Sigmoid colon (tissue), 6 donors: ENCODE measurements at regions not wholly inside any gene's neighbourhood (a gene's known extent, or its start where the extent isn't known, plus 50 kb on each side); places are given as distances from the start of the nearest gene placed in this dataset.

Experiments
- DNase-seq: peaks from one replicate; pipeline ENCODE4 v3.0.0-alpha.2; 2019
- H3K27ac ChIP-seq, 4 donors: fragments of 200-600 bp; sonication (generic); one replicate each; pipeline ENCODE4 v1.5.1; 2016 to 2019; ENCODE audit warnings: mild to moderate bottlenecking in 1 of 4
- H3K27me3 ChIP-seq, 3 donors: fragments of 200-600 bp; sonication (generic); one replicate each; pipeline ENCODE4 v1.5.1; 2019; ENCODE audit warnings: mild to moderate bottlenecking in 1 of 3
- H3K36me3 ChIP-seq, 4 donors: fragments of 200-600 bp; sonication (generic); one replicate each; pipeline ENCODE4 v1.5.1; 2016 to 2019
- H3K4me1 ChIP-seq, 4 donors: fragments of 200-600 bp; sonication (generic); one replicate each; pipeline ENCODE4 v1.5.1; 2017 to 2019
- H3K4me3 ChIP-seq, 4 donors: fragments of 200-600 bp; sonication (generic); one replicate each; pipeline ENCODE4 v1.5.1; 2017 to 2019; ENCODE audit warnings: mild to moderate bottlenecking in 2 of 4, moderate library complexity in 1 of 4
- H3K9me3 ChIP-seq, 4 donors: fragments of 200-600 bp in 3 of 4; sonication (generic) in 3 of 4; one replicate each; pipeline versions ENCODE4 v1.5.1 to v1.6.1; 2013 to 2019
- EP300 ChIP-seq, 4 donors: sonication (generic); formaldehyde crosslinking; IDR thresholded peaks; one replicate each; pipeline ENCODE4 v1.6.1; 2017; ENCODE audit warnings: antibody characterized with exemption in 4 of 4
- POLR2A ChIP-seq, 2 donors: fragments of 450-650 bp; IDR thresholded peaks; one replicate each; pipeline ENCODE4 v1.6.1; 2016; ENCODE audit warnings: antibody characterized with exemption in 2 of 2, mild to moderate bottlenecking in 2 of 2, moderate library complexity in 2 of 2
- POLR2AphosphoS5 ChIP-seq, 4 donors: sonication (generic); formaldehyde crosslinking; IDR thresholded peaks; one replicate each; pipeline ENCODE4 v1.6.1; 2017; ENCODE audit warnings: antibody characterized with exemption in 4 of 4
- WGBS, 2 donors: extraction: QIAGEN DNeasy Blood & Tissue Kit; methylation state at CpG; one replicate each; pipeline ENCODE4 v1.1.7; 2013; 5-methylcytosine and 5-hydroxymethylcytosine counted together
- intact Hi-C: fragments of 100-400 bp; cut with DNase I; formaldehyde crosslinking; loops from one replicate; pipeline ENCODE4 v1.15.1; 2023
- TF ChIP-seq, protein P1 (sequence below), 4 experiments: fragments of 450-650 bp in 3 of 4; fragments of 200-600 bp in 1 of 4; IDR thresholded peaks; one replicate each; pipeline ENCODE4 v1.5.1; 2016 to 2019; ENCODE audit warnings: antibody characterized with exemption in 4 of 4, mild to moderate bottlenecking in 3 of 4, moderate library complexity in 2 of 4
- donor health status: healthy with polysubstance abuse.
- donor health status: healthy.

DNA sequence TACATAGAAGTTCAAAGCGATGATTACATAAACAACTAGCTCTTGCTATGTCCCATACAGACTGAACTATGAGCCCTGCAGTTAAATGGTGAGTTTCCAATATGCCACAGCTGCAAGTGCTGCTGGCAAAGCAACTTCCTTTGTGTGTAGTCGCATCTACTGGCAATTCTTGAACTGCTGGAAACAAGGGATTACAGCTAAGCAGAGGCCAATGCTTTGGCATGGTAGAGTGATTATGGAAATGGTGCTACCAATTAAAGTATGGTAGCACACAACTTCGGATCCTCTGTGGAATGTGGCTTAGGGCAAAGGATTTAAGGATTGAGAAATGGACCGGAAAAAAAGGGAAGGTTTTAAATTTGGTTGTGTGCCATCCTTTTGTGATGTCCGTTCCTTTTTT lies 856.6 kb downstream of the MAT2B start:
- peaks cover 0 to 10% (median 8%) of the 10 kb centered on the region in 4 donors for H3K4me1 ChIP-seq
- no peaks in the 10 kb centered on the region for H3K9me3 ChIP-seq
- 81 to 83% methylated on average over 5 of the region's 5 CpGs for WGBS, 2 donors
- H3K27ac ChIP-seq = no peak overlapping the region
- no peak for DNase-seq
- H3K27me3 ChIP-seq = no peaks in the 10 kb centered on the region
- TF ChIP-seq POLR2A (IDR thresholded peaks at IDR 0.05) (no peak), POLR2AphosphoS5 (IDR thresholded peaks at IDR 0.05) (no peak), EP300 (IDR thresholded peaks at IDR 0.05) (no peak)
- TF ChIP-seq, protein P1, sequence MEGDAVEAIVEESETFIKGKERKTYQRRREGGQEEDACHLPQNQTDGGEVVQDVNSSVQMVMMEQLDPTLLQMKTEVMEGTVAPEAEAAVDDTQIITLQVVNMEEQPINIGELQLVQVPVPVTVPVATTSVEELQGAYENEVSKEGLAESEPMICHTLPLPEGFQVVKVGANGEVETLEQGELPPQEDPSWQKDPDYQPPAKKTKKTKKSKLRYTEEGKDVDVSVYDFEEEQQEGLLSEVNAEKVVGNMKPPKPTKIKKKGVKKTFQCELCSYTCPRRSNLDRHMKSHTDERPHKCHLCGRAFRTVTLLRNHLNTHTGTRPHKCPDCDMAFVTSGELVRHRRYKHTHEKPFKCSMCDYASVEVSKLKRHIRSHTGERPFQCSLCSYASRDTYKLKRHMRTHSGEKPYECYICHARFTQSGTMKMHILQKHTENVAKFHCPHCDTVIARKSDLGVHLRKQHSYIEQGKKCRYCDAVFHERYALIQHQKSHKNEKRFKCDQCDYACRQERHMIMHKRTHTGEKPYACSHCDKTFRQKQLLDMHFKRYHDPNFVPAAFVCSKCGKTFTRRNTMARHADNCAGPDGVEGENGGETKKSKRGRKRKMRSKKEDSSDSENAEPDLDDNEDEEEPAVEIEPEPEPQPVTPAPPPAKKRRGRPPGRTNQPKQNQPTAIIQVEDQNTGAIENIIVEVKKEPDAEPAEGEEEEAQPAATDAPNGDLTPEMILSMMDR (IDR thresholded peaks at IDR 0.05) = no peak
- intact Hi-C loops = no loop called here
- no peaks in the 10 kb centered on the region for H3K36me3 ChIP-seq
- H3K4me3 ChIP-seq = no peak overlapping the region

DNA sequence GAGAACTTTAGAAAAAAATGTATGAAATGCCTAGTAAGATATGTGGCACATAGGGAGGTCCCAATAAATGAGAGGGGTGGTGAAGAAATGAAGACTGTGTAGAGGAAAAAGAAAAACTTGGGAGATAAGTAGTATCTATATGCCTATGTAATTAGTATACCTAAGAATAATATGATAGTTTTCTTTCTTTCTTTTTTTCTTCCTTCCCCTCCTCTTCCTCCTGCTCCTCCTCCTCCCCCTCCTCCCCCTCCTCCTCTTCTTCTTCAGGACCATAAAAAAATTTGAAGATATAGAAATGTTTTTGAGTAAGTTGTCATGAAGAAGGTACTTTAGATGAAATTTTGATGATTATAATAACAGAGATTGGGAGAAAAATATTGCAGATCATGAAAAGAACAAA lies 857.4 kb downstream of the MAT2B start:
- Histone ChIP-seq H3K4me1 (peaks cover 0 to 10% (median 8%) of the 10 kb centered on the region in 4 donors), H3K36me3 (no peaks in the 10 kb centered on the region), H3K4me3 (no peak overlapping the region), H3K27me3 (no peaks in the 10 kb centered on the region), H3K9me3 (no peaks in the 10 kb centered on the region), H3K27ac (no peak overlapping the region)
- no peak for DNase-seq
- intact Hi-C loops = no loop called here
- TF ChIP-seq EP300 (IDR thresholded peaks at IDR 0.05) = no peak
- TF ChIP-seq POLR2A (IDR thresholded peaks at IDR 0.05) = no peak

DNA sequence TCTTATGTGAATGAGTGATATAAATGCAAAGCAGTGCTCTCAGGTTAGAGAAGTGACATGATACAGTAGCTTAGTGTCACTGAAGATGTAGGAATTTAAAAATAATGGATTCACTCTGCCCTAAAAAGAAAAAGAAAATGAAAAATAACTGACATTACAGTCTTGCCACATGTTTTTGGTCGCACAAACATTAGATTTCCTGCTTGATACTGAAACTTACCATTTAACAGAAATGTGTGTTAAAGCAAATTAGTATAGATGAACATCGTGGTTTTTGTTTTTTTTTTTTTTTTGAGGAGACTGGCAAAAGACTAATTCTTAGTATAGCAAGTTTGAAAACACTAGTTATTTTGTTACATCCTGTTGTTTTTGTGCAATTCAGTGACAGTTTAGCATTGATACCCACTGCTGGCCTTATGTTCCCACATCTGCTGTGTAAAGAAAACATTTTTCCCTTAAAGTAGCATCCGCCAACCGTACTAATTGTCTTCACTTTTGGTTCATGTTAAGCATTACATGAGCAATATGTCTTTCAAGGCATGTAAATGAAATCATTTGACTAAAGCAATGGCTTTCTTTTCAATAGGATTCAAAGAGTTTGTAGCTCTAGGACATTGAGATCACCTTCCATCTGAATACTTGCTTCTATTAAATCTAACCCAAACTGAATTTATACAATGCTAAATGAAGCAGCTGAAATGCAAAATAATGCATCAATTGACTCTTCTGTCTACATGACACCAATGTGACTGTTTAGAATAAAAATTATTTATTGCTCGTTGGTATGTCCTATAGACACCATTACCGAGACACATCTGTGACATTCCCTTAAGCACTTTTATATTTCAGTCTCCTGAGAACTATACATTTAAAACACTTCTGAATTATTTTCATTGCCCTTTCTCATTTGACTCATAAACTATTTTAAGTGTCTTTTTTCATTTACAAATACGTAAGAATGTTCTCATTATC lies 859.1 kb downstream of the MAT2B start:
- Histone ChIP-seq H3K4me3 (no peak overlapping the region), H3K4me1 (no peaks in the 10 kb centered on the region), H3K27ac (no peak overlapping the region), H3K27me3 (no peaks in the 10 kb centered on the region), H3K9me3 (no peaks in the 10 kb centered on the region), H3K36me3 (no peaks in the 10 kb centered on the region)
- TF ChIP-seq EP300 (IDR thresholded peaks at IDR 0.05) (no peak), POLR2AphosphoS5 (IDR thresholded peaks at IDR 0.05) (no peak), POLR2A (IDR thresholded peaks at IDR 0.05) (no peak)
- TF ChIP-seq, protein P1 (IDR thresholded peaks at IDR 0.05) = no peak
- intact Hi-C loops = no loop called here
- no peak for DNase-seq
- WGBS, 2 donors = 81 to 84% methylated on average over 7 of the region's 7 CpGs

DNA sequence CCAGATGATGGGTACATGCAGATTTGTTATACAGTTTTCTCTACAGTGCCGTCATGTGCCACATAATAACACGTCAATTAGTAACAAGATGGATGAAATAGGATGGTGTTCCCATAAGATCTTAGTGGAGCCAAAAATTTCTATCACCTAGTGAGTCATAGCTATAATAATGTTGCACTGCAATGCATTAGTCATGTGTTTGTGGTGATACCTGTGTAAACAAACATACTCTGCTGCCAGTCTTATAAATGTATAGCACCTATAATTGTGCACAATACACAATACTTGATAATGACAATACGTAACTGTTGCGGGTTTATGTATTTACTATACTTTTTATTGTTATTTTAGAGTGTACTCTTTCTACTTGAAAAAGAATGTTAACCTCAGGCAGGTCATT lies 865.4 kb downstream of the MAT2B start:
- H3K27ac ChIP-seq = no peak overlapping the region
- H3K4me3 ChIP-seq = no peak overlapping the region
- intact Hi-C loops = no loop called here
- no peaks in the 10 kb centered on the region for H3K36me3 ChIP-seq
- H3K27me3 ChIP-seq = no peaks in the 10 kb centered on the region
- 57 to 77% methylated on average over 4 of the region's 4 CpGs for WGBS, 2 donors
- DNase-seq = no peak
- no peaks in the 10 kb centered on the region for H3K4me1 ChIP-seq
- no peaks in the 10 kb centered on the region for H3K9me3 ChIP-seq
- TF ChIP-seq EP300 (IDR thresholded peaks at IDR 0.05) (no peak), POLR2A (IDR thresholded peaks at IDR 0.05) (no peak), POLR2AphosphoS5 (IDR thresholded peaks at IDR 0.05) (no peak)
- TF ChIP-seq, protein P1 (IDR thresholded peaks at IDR 0.05) = no peak

DNA sequence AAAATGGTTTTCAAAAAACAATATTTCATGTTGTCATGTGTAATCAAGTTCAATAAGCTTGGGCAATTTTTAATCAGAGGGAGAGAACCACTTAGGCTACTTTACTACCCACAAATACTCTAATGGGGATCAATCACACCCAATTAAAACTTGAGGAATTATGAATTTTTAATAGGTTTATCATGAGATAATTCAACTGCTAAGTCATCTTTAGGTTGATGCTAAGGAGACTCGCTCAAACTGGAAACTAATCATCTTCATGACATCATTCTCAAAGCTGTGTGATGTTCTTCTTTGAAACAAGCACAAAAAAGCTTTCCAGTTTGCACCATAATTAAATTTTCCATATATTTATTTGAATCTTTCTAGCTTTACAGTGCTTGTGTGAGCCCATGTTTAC lies 867.5 kb downstream of the MAT2B start:
- Histone ChIP-seq H3K36me3 (no peaks in the 10 kb centered on the region), H3K27ac (no peak overlapping the region), H3K4me3 (no peak overlapping the region), H3K27me3 (no peaks in the 10 kb centered on the region), H3K4me1 (no peaks in the 10 kb centered on the region), H3K9me3 (no peaks in the 10 kb centered on the region)
- WGBS, 2 donors = 79 to 92% methylated on average over 1 of the region's 1 CpG
- DNase-seq = no peak
- intact Hi-C loops = no loop called here
- TF ChIP-seq EP300 (IDR thresholded peaks at IDR 0.05) (no peak), POLR2A (IDR thresholded peaks at IDR 0.05) (no peak), POLR2AphosphoS5 (IDR thresholded peaks at IDR 0.05) (no peak)
- TF ChIP-seq, protein P1 (IDR thresholded peaks at IDR 0.05) = no peak
